ENCODE measurements at regions not wholly inside any gene's neighbourhood (a gene's known extent, or its start where the extent isn't known, plus 50 kb on each side); places are given as distances from the start of the nearest gene placed in this dataset.

GRCh38 chr5:74161170-74161569, 479.4 kb downstream of the ENC1 start:
- TF ChIP-seq EP300 (IDR thresholded peaks at IDR 0.05; ENCODE audit: borderline replicate concordance in 1 of 2, low read depth in 2 of 2, low read length in 2 of 2) (no peak), TAF1 (IDR thresholded peaks at IDR 0.05; ENCODE audit: low read depth, low read length) (no peak), POLR2A (IDR thresholded peaks at IDR 0.05; ENCODE audit: control extremely low read depth in 1 of 2, low read depth in 2 of 2, low read length in 2 of 2) (no peak), CTCF (IDR thresholded peaks at IDR 0.05; ENCODE audit: control extremely low read depth in 1 of 3, insufficient read depth in 1 of 3, low read depth in 1 of 3, low read length in 3 of 3) (no peak), ZNF274 (IDR thresholded peaks at IDR 0.05; ENCODE audit: borderline replicate concordance, extremely low read depth, low read length) (no peak), TBP (IDR thresholded peaks at IDR 0.05; ENCODE audit: low read depth, low read length) (no peak), TAF7 (optimal IDR thresholded peaks at IDR 0.05; ENCODE audit: borderline replicate concordance, low read depth, low read length) (no peak), FOSL1 (IDR thresholded peaks at IDR 0.05; ENCODE audit: insufficient read depth, low read depth, low read length) (no peak), BACH1 (IDR thresholded peaks at IDR 0.05; ENCODE audit: low read length) (no peak), SP1 (IDR thresholded peaks at IDR 0.05; ENCODE audit: low read depth, low read length) (no peak), SRF (IDR thresholded peaks at IDR 0.05; ENCODE audit: low read depth, low read length) (no peak), SUZ12 (IDR thresholded peaks at IDR 0.05; ENCODE audit: low read length) (no peak), RBBP5 (IDR thresholded peaks at IDR 0.05; ENCODE audit: borderline replicate concordance, low read depth, low read length) (no peak), CBX8 (IDR thresholded peaks at IDR 0.05; ENCODE audit: borderline replicate concordance, low read depth, low read length) (no peak)
